G401 (cell line): ENCODE measurements at regions not wholly inside any gene's neighbourhood (a gene's known extent, or its start where the extent isn't known, plus 50 kb on each side); places are given as distances from the start of the nearest gene placed in this dataset.

Source experiments
- DNase-seq: peaks from one replicate; pipeline ENCODE4 v3.0.0-alpha.2; 2015; ENCODE audit warnings: low spot score
- in situ Hi-C: cut with HindIII; loops from 2 replicates; pipeline ENCODE4 v1.10.0; 2016; ENCODE audit warnings: low sequenced_read_pairs, mixed read lengths

DNA sequence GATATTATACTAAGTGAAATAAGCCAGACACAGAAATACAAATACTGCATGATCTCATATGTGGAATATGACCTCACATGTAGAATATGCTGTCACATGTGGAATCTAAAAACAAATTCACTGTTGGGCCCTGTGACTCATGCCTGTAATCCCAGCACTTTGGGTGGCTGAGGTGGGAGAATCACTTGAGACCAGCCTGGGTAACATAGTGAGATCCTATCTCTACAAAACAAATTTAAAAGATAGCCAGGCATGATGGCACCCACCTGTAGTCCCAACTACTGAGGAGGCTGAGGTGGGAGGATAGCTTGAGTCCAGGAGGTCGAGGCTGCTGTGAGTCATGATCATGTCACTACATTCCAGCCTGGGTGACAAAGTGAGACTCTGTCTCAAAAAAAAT lies 160.3 kb downstream of the PTEN start:
- no peak for DNase-seq
- in situ Hi-C loops = no loop called here

DNA sequence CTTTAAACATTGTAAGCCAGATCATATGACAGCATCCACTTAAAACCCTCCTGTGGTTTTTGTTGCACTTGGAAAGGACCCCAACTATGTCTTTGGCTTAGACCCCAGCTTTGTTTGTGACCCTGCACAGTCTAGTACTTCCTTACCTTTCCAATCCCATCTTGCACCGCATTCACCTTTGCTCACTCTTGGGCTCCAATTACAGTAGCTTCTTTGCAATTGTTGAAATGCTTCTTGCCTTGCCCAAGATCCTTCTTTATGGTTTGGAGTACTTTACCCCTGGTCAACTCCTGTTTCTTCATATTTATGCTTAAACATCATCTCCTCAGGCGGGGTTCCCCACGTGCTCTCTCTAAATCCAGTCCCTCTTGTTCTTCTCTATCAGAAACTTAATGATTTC lies 162.6 kb downstream of the PTEN start:
- DNase-seq = no peak
- in situ Hi-C loops = no loop called here

DNA sequence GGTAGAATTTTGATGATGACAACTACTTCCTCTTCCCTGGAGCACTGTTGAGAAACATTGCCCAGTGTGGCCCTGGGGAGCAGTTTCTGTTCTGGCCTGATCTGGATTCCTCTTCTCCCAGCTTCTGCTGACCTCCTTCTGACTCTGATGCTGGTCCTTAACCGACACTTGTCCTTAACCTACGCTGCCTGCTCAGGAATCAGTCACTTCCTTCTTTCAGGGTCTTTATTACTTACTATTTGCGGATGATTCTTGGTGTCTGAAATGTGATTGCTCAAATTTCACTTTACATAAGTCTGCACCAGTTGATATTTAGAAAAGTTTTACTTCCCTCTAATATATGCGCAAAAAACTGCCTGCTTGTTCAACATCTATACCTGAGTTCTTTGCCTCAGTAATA lies 164.1 kb downstream of the PTEN start:
- no peak for DNase-seq
- in situ Hi-C loops = no loop called here

DNA sequence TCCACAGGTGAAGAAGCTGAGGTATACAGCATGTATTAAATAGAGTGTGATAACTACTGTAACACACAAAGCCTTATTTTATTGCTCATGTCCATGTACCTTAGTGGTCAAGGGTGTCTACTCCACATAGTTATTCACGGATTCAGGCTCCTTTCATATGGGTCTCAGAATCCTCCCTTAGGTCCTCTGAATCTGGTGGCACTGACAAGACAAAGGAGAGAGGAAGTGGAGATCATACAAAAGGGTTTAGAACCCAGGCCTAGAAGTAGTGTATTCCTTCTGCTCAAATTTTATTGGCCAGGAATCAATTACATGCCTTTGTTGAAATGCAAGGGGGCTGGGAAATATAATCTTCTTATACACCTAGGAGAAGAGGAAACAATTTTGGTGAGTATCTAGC lies 164.6 kb downstream of the PTEN start:
- in situ Hi-C loops = no loop called here
- DNase-seq = no peak

DNA sequence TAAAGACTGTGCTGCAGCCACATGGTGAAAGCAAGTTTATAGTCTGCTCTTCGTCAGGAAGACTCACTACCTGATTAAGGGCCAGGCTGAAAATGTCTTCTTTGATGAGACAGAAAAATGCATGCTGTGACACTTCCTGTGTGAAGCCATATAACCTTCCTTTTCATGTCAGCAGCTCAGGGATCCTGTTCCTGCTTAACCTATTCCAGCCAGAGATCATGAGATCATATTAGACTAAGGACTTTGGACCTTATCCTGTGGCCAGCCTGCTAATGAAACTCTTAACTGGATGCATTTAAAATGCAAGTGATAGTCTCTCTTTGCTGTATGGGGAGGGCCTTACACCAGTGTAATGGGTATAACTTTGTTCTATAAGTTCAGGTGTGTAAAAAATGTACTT lies 165.2 kb downstream of the PTEN start:
- in situ Hi-C loops = no loop called here
- no peak for DNase-seq

DNA sequence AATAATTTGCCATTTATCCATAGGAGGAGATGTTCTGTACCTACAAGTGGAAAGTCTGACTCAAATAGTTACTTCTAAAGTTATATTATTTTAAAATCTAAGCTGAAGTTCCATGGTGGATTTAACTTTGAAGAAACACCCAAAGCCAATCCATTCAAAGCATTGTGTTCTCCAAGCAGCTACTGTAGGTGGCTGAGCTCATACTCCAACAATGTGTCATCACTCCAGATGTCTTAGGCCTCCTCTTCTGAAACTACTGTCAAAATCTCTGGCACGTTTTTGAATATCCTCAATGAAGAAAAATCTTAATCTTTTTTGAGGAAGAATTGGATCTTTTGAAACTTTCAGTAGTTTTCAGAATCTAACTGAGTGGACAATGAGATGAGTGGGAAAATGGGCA lies 169.1 kb downstream of the PTEN start:
- no peak for DNase-seq
- in situ Hi-C loops = no loop called here

DNA sequence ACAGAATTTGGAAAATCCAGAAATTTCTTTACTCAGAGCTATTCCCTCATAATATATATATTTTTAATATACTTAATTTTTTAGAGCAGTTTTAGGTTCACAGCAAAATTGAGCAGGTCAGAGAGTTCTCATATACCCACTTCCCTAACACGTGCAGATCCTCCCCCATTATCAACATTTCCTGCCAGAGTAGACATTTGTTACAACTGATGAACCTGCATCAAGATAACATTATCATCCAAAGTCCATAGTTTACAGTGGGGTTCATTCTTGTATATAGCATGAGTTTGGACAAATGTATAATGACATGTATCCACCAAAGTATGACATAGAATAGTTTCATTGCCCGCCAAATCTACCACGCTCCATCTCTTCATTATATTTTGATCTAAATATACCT lies 170.0 kb downstream of the PTEN start:
- in situ Hi-C loops = no loop called here

DNA sequence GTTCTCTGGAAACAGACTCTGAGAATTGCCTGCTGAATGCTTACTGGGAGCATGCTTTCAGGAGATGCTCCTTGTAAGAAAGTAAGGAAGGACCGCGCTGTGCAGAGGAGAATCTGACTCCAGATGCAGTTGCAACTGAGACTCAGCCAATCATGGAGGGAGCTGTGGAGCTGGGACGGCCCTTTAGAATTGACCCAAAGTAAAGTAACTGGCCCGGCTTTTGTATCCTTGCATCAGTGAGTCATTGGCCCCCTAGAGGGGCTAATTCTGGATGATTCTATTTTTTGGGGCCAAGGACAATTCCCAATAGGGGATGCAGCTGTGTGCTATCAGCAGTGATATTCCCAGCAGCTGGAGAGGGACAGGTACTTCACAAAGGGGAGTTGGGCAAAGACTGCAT lies 170.4 kb downstream of the PTEN start:
- DNase-seq = no peak
- in situ Hi-C loops = no loop called here

More for the DNA sequence above, 170.0 kb downstream of the PTEN start:
- no peak for DNase-seq

DNA sequence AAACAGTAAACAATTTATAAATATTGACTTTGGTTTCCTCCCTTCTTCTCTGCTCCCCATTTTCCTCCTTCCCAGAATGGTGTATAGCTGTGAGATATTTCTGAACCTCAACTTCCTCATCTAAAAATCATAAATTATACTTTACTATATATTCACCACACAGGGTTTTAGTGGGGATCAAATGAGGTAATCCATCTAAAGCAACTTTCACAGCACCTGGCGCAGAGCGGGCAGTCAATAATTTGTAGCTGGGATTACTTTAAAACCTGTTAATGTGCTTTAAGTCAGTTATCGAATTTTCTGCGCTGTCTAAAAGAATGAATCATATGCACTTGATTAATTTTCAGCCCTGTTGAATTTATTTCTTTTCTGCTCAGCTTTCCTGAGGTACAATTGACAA lies 172.7 kb downstream of the PTEN start:
- in situ Hi-C loops = no loop called here
- DNase-seq = no peak

DNA sequence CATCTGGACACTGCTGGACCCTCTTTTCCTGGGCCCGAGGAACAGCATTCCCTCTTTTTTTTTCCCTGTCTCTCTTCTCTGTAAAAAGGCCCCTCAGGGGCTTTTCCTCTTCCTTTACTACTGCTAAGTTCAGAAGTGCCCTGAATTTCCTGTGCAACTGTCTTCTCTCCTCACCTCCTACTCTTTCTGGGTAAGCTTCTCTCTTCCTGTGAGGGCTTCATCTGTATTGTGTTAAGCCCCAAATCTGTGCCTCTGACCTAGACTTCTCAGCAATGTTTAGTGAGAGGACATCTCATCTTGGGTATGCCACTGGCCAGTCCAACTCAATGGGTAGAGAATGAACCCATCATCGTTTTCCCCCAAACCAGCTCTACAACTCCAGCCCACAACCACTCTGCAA lies 174.2 kb downstream of the PTEN start:
- in situ Hi-C loops = no loop called here
- no peak for DNase-seq

DNA sequence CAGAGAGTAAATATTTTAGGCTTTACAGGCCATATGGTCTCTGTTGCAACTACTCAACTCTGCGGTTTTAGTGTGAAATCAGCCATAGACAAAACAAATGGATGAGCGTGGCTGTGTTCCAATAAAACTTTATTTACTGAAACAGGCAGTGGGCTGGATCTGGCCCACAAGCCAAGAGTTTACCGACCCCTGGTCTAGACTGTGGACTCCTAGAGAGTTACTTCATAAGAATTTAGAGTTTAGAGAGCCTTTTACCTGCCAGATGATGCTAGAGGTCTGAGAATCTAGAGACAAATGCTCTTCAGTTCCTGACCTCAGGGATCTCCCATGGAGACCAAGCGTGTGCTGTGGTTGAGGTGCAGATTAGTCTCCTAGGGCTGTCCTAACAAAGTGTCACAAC lies 174.8 kb downstream of the PTEN start:
- peak; percentile 23 for DNase-seq
- in situ Hi-C loops = no loop called here

DNA sequence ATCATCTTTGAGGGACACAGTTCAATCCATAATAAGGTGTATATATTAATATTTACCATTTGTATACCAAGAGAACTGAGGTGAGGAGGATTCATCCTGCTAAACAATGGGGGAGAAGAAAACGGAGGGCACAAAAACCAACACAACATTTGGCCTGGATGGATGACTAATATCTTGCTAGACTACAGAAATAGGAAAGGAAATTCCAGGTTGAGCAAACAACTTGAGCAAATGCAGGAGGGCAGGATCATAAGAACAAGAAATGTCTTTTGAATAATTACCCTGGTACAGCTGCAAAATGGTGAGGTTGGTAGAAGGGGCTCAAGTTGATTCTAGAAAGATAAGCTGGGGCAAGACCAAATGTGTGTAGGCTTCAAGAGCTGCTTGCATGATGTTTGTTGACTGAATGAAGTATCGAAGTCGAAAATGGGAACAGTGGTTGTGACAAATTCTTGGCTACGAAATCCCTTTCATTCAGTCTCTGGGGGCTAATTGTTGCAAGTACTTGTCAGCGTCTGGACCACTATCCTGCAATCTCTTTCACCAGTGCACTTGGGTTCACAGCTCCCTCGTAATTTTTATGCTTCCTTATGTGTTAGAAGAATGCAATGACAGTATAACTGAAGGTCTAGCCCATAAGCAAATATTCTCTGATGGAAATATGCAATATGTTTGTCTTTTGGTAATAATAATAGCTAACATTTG lies 176.2 kb downstream of the PTEN start:
- in situ Hi-C loops = no loop called here
- DNase-seq = no peak

DNA sequence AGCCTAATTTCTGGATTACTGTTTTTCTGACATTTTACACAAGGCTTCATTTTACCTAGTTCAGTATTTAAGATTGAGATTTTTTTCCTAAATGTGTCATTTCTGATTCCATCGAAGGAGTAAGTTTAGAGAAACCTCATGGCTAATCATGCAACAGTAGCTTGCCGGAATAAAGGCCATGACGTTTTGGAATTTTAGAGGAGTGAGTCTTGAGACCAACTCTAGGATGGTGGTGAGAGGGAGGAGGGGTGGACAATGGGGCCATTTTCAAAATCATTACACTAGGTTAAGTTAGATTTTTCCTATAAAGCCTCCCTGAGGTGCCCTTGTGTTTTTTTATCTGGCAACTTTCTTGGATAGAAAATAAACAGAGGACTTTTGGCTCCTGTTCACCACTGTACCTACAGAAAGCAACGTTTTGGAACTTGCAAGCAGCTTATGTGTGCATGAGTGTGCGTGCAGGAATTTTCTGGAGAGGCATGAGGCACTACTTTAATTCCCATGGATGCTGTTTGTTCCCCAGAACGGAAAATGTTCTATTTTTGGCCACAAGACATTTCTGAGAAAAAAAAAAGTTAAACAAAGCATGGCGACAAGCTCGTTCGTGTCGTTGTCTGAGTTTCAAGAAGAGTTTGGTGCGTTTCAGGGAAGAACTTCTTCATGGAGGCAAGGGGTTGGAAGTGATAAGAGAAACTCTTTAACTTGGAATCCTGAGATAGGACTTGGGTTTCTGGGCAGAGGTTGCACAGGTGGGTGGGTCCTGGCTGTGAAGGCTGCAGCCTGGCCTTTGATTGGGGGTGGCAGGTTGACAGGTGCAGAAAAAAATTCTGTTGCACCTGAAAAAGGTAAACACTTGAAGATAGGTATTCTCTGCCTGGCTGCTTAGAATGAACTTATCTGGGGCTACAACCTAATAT lies 178.1 kb downstream of the PTEN start:
- in situ Hi-C loops = no loop called here
- no peak for DNase-seq

DNA sequence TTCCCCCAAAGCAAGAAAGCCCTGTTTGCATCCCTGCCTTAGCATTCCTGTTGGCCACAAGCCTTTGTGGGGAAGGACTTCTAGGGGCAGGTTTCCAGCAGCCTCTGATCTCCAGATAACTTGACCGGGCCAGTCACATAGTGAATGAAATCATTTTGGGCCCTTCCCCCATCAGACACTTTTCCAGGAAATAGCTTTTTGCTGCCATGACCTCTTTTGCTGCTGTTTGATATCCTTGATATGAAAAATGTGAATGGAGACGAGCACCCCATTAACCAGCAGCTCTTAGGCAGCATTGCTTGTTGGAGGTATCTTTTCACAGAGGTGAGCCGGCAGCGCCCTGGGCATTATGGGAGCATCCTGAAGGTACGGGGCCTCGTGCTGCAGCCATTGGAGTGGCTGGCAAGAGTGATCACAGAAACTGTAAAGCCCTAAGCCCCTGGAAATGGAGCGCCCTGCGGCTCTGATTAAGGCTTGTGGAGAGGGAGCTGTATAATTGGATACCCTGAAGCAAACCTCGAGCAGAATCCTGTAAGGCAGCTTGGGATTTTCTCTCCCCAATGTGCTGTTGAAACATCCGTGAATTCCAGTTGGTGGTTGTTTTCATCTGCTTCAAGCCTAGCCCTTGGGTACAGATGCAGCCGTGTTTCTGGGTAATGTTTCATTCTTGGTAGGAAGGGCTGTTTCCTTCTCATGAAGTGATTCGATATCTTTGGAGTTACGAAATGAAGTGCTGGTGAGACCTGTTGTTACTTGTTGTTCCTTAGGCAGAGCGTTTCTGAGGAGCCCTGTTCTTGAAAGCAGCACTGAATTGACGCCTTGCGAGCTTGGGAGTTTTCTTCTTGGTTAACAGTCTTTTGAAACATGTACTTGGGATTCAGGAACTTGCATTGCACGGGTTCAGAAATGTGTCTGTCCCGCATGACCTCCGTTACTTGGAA lies 179.0 kb downstream of the PTEN start:
- in situ Hi-C loops = no loop called here
- DNase-seq = no peak

DNA sequence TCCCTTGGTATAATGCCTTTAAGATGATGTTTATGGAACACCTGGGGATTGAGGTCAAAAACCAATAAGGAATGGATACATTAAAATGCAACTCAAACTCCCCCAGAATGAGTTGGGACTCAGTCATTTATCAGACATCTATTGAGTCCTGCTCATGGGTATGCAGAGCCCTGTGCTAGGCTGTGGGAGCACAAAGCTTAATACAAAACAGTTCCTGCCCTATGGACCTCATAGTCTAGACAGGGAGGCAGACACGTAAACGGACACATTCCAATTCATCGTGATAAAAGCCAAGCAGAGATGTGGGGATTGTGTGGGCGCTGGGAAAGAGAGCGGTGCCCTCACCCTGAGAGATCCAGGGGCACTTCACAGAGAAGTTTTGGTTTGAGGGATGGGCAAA lies 181.7 kb downstream of the PTEN start:
- in situ Hi-C loops = no loop called here
- no peak for DNase-seq

DNA sequence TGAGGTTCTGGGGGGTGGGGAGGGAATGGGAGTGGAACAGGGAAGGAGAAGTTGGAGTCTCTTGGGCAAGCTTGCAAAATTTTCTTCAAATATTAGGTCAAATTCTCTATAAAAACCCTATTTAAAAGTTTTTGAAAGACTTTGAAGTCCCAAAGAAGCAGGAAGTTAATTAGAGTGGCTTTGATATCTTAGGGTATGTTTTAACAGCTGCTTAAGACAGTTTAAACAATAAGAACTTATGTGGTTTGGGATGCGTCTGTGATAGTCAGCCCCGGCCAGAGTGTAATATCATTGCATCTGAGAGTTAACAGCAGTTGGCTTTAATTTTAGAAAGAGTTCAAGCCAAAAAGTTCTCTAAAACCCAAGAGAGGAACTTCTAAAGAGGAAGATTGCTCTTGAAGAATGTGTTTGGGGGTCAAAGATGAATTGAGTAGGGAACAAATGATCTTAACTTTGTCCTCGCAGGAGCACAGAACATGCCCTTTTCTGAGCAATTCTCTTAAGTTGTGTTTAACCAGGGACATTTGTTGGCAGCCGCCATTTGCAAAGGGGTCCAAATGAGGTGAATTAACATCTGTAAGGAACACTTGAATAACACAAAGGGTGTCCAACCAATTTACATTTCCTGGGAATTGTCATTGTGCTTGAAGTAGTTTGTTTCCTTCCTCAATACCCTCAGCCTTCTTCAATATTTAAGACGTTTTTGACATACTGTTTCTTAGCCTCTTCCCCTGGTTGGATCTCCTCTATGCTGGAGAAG lies 182.4 kb downstream of the PTEN start:
- DNase-seq = no peak
- in situ Hi-C loops = no loop called here

DNA sequence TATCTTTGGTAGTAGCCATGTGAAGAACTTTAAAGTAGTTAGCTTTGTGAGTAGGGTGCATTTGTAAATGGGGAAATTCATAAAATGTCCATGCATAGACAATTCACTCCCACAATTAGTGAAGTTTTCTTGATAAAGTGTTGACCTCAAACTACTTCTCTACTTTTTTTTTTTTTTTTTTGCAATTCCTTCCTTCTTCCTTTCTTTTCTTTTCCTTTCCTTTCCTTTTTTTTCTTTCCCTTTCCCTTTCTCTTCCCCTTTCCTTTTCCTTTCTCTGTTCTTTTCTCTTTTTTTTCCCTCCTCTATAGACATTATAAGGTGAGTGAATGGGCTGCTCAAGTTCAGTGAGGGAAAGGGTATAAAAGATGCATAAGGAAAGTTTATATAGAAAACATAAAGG lies 184.2 kb downstream of the PTEN start:
- in situ Hi-C loops = no loop called here
- no peak for DNase-seq

DNA sequence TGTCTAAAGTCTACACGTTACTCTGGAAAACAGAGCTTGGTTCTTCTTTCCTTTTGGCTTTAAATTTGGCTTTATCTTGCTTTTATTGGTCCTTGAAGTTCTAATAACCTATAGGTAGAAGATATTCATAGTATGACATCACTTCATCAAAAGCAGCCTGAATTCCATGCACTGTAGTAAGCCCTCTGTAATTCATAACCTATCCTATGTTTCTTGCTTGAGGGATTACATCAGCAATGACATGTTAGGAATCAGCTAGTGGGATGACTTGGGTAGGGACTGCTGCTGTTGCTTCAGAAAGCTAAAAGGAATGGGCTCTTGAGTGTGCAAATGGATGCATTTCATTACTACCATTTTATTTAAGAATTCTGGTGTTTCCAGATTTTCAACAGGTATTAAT lies 184.9 kb downstream of the PTEN start:
- in situ Hi-C loops = no loop called here
- DNase-seq = no peak

DNA sequence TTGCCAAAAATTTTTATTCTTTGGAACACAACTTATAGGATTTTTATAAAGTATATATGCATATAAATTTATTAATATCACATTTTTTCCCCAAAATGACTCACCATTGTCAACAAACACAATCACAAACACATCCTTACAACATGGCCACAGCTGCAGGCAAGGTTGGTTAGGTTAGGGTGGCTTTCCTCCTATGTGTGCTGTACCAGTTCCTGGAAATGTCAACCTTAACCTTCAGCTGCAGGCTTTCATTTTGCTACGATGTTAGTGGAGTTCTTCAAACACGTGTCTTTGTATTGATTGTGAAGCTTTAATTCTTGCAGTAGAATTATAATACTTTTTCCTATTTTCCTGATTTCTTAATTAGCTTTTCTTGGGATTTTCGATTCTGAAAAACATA lies 185.8 kb downstream of the PTEN start:
- in situ Hi-C loops = no loop called here
- DNase-seq = no peak
